GM12864 (cell line): ENCODE measurements at regions not wholly inside any gene's neighbourhood (a gene's known extent, or its start where the extent isn't known, plus 50 kb on each side); places are given as distances from the start of the nearest gene placed in this dataset.
A peak's percentile ranks its signal among the peaks of the same experiment; 100 is the strongest.

Source experiments
- DNase-seq: peaks from one replicate; pipeline ENCODE4 v3.0.0-alpha.2; 2011; ENCODE audit warnings: low read depth
- H3K4me3 ChIP-seq: 2 replicates; pipeline ENCODE4 v1.5.1; 2011; ENCODE audit warnings: mild to moderate bottlenecking, low read depth, low read length, control low read depth
- TF ChIP-seq, protein P1 (sequence below): IDR thresholded peaks from 2 replicates; pipeline ENCODE4 v1.5.1; 2011; ENCODE audit warnings: low read depth, mild to moderate bottlenecking, moderate library complexity, low read length, control low read depth, inconsistent platforms; ENCODE audit errors: missing control alignments

DNA sequence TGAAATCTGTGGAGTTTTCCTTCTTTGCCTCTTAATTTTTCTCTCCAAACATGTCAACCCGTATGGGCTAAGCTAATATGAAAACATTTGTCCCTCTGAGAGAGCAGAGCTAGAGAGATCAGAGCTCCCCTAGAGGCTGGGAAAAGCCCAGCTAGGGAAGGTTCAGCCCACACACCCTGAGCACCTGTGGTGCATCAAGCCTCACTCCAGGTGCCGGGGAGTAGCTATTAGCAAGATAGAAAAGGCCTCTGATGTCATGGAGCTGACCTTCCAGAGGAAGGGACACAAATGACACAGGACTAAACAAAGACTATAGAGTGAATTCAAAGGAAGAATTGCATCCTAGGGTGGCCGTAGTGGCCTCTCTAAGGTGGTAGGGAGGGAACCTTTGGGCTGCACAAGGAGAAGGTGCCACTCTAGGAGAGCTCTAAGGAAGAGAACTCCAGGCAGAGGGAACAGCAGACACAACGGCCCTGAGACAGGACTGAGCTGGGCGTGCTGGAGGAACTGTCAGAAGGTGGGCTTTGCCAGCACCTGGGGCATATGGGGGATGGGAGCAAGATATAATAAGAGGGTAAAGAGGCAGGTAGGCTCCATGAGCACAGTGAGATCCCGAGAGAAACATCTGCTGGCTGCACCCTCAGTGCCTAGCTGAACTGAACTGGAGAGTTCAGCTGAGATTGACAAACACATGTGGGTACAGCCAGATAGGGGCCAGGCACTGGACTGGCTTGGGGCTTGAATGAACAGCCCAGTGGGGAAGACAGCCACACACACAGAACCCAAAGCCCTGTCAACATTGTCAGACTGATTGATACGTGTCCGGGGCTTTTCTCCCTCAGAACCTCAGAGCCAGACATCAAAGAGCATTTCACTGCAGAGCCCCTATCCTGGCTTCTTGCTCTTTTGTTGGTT, 65.5 kb upstream of the DRD2 start:
- no peak overlapping the region for H3K4me3 ChIP-seq
- TF ChIP-seq, protein P1, sequence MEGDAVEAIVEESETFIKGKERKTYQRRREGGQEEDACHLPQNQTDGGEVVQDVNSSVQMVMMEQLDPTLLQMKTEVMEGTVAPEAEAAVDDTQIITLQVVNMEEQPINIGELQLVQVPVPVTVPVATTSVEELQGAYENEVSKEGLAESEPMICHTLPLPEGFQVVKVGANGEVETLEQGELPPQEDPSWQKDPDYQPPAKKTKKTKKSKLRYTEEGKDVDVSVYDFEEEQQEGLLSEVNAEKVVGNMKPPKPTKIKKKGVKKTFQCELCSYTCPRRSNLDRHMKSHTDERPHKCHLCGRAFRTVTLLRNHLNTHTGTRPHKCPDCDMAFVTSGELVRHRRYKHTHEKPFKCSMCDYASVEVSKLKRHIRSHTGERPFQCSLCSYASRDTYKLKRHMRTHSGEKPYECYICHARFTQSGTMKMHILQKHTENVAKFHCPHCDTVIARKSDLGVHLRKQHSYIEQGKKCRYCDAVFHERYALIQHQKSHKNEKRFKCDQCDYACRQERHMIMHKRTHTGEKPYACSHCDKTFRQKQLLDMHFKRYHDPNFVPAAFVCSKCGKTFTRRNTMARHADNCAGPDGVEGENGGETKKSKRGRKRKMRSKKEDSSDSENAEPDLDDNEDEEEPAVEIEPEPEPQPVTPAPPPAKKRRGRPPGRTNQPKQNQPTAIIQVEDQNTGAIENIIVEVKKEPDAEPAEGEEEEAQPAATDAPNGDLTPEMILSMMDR = no peak
- no peak for DNase-seq

DNA sequence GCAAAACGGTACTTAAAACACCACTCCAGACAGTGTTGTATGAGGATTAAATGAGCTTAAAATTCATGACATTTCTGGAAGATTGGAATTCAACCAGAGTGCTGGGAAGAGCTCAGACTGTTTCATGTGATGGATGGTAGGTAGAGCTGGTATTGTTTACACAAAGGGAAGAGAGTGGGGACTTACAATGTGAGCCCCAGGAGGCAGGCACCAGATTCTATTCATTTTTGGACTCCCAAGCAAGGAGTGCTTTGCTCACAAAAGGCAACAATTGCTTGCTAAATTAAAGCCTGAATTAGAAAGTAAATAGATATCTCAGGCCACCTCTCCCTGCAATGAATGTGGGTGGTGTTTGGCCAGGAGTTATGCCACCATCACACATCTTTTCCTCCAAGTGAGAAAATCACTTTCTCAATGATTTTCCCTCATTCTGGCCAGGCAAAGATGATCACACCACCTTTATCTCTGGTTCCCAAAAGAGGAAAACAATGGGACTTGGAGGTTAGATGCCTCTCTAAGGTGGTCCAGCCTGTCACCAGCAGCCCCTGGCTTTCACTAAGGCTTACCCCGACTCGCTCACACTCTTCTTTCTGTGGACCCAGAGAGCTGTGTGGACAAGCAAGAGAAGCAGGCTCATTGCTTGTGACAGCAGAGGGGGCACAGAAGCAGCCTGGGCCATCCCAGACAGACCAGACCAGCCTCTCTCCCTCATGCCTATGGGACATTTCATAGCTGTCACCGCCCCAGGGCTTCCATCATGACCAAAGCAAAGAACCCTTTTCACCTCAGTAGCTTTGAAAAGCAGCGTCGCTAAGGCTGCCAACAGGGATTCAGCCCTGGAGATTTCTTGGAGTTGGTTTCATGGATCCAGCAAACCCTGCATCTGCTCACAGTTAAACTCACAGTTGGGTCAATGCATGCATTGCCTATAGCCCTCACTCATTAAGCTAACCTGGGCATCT, 63.5 kb upstream of the DRD2 start:
- H3K4me3 ChIP-seq = no peak overlapping the region
- DNase-seq = no peak
- TF ChIP-seq, protein P1 = no peak

DNA sequence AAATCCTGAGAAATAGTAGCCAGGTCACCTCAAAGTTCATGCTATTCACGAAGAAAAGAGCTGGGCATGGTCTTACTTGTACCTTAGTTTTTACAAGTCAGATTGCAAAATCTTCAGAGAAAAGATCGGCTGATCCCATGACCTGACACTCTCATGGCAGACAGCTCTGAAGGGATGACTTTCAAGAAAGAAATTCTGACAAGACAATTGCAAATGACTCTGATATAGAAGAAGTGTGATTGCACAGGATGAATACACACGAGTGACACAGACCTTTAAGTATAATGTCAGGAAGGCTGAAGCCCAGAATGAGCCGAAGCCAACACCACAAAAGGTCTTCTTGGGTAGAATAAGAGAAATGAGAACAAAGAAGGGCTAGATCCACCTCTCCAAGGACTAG, 59.4 kb upstream of the DRD2 start:
- H3K4me3 ChIP-seq = no peak overlapping the region
- DNase-seq = no peak
- TF ChIP-seq, protein P1 = no peak

DNA sequence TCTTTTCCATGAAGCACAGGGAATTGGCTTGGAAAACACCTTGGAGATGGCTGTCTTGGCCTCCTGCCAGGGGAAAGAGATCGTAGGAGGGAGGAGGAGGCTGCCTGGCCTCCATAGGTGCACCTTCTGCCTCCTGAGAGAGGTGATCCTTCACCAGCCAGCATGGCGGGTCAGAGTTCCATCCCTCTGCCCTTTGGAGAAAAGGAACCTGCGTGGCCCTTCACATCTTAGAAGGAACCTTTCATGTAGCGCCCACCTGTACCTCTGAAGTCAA, 58.2 kb upstream of the DRD2 start:
- TF ChIP-seq, protein P1 = no peak

DNA sequence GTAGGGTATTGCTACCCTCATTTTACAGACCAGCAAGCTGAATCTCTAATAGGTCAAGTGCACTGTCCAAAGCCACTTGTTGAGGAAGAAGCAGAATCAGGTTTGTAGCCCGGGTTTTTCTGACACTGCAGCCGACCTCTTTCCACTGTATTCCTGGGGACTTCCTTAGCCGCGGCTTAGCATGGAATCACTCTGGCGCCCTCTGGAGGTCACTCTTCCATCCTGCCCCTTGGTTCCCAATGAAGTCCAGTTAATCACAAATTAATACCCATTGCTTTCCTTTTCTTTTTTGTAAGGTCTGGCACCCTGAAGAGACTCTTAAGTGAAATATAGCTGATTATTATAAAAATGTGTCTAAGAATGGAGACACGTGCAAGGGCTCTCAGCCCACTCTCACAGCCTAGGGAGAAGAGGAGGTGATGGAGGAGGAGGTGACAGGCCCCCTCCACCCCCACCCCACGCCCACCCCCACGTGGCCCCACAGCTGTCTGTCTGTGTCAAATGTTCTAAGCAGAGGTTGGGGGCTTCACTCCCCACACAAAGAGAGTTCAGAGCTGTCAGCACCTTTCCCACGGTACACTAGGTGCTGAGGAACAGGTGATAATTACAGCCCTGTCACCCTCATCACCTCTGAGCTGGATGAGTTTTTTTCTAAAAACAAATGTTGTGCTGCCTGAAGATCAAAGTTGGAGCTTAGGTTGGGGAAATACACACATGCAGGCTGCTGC, 57.7 kb upstream of the DRD2 start:
- peak; percentile 19 for DNase-seq
- TF ChIP-seq, protein P1 = peak; percentile 86
- no peak overlapping the region for H3K4me3 ChIP-seq

More for the DNA sequence above, 58.2 kb upstream of the DRD2 start:
- no peak for DNase-seq
- H3K4me3 ChIP-seq = no peak overlapping the region

DNA sequence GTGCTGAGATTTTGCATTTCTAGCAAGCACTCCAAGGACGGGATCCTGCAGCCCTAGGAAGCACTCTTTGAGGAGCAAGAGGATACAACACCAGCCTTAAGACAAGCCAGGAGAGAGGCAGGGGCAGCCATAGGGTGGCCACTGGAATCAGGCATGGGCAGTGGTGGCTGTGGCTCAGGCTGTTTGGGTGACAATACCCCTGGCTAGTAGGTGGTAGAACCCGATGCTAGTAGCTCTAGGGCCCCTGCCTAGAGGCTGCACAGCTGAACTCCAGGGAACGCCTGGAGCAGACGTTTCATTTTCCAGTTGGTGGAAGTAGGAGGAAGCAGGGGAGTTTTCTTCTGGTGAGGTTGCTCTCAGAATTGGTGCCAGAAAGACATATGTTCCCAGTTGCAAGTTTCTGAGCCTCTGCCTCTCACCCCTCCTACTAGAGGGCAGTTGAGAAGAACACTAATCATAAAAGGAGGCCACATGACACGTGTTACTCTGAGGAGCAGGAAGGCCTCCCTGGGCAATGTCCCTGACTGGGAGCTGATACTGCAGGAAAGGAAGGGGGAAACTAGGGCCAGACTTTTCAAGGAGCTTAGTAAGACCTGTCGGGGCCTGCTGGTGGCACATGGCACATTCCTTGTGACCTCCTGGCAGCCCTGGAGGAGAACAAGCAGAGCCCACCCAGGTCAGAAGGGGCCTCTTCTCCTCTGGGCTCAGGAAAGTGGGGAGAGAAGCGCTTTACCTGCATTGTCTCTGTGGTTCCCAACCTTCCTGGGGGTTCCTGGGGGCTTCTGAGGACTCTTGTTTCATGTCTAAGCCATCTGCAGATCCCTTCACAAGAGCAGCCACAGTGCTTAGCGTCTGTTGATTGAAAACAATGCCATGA, 56.6 kb upstream of the DRD2 start:
- no peak overlapping the region for H3K4me3 ChIP-seq
- TF ChIP-seq, protein P1 = no peak
- no peak for DNase-seq
